ENCODE measurements at regions not wholly inside any gene's neighbourhood (a gene's known extent, or its start where the extent isn't known, plus 50 kb on each side); places are given as distances from the start of the nearest gene placed in this dataset.

- CTCF ChIA-PET = no interaction called here
- H3K4me1 ChIP-seq (ENCODE audit: control insufficient read depth, insufficient read depth, low read length) = no peaks in the 10 kb centered on the region
- TF ChIP-seq ZNF404 (tag by site-specific recombination; IDR thresholded peaks at IDR 0.05) = no peak
- TF ChIP-seq ZNF677 (tag by site-specific recombination; IDR thresholded peaks at IDR 0.05) = no peak
- TF ChIP-seq ZNF660 (tag by site-specific recombination; IDR thresholded peaks at IDR 0.05) = no peak
- no peak for TF ChIP-seq REPIN1 (tag by site-specific recombination; IDR thresholded peaks at IDR 0.05; ENCODE audit: low read depth)
- TF ChIP-seq ZNF521 (tag by site-specific recombination; IDR thresholded peaks at IDR 0.05) = no peak
- no peak for TF ChIP-seq CTCF (tag by site-specific recombination; IDR thresholded peaks at IDR 0.05)
- no peak for TF ChIP-seq OSR2 (tag by site-specific recombination; IDR thresholded peaks at IDR 0.05)
- no peak for TF ChIP-seq ZNF248 (tag by site-specific recombination; IDR thresholded peaks at IDR 0.05)
- no peak for TF ChIP-seq PRDM1 (tag by site-specific recombination; IDR thresholded peaks at IDR 0.05)
- no peak for TF ChIP-seq HOXA7 (CRISPR knock-in tag; IDR thresholded peaks at IDR 0.05; ENCODE audit: borderline replicate concordance)
- TF ChIP-seq TRIM28 (IDR thresholded peaks at IDR 0.05; ENCODE audit: borderline replicate concordance, low read length) = no peak
- TF ChIP-seq KLF8 (tag by site-specific recombination; IDR thresholded peaks at IDR 0.05) = no peak
- TF ChIP-seq ZNF23 (tag by site-specific recombination; IDR thresholded peaks at IDR 0.05; ENCODE audit: borderline replicate concordance) = no peak
- no peak for TF ChIP-seq ZBTB17 (tag by site-specific recombination; IDR thresholded peaks at IDR 0.05)
- TF ChIP-seq ZNF473 (tag by site-specific recombination; IDR thresholded peaks at IDR 0.05) = no peak
- no peak for TF ChIP-seq MZF1 (tag by site-specific recombination; IDR thresholded peaks at IDR 0.05; ENCODE audit: borderline replicate concordance)
- no peaks in the 10 kb centered on the region for H3K9me3 ChIP-seq (ENCODE audit: control insufficient read depth, insufficient read depth, low read depth, low read length)
- H3K27ac ChIP-seq (ENCODE audit: extremely low read depth, low read depth, low read length) = no peak overlapping the region
- POLR2A ChIA-PET = no interaction called here
- no peak overlapping the region for H3K4me3 ChIP-seq (ENCODE audit: low read depth, low read length)
- H3K36me3 ChIP-seq (ENCODE audit: control insufficient read depth in 2 of 2, insufficient read depth in 1 of 2, low read length in 2 of 2) = no peaks in the 10 kb centered on the region
Measured at GRCh38 chr13:90803210-90803609, 544.3 kb upstream of the MIR17HG start.

DNA sequence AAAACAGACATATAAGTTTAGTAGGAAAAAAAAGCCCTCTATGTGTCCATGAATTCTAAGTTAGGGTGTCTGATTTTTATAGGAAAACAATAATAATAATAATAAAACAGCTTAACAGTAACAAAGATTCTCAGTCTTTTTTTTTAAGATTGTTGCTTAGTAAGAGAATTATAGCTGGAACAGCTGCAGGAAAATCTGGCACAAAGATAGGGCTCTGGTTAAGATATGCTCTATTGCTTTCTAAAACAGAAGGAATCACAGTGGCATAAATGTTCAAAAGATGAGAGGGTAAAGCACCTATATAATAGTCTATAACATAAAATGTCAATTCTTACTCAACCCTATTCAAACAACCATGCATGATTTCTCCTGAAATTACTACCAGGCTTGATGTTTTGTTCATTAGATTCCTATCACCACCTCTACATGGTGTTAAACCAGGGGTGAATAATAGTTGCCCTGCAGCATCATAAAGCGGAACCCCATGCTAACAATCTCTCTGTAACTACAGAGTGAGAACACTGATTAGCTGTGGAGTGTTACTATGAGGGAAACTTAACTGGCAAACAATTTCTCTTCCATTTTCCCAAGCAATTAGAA is 541.4 kb upstream of the MIR17HG start:
- Histone ChIP-seq H3K9me3 (ENCODE audit: control insufficient read depth, insufficient read depth, low read depth, low read length) (no peaks in the 10 kb centered on the region), H3K4me1 (ENCODE audit: control insufficient read depth, insufficient read depth, low read length) (no peaks in the 10 kb centered on the region), H3K4me3 (ENCODE audit: low read depth, low read length) (no peak overlapping the region), H3K36me3 (ENCODE audit: control insufficient read depth in 2 of 2, insufficient read depth in 1 of 2, low read length in 2 of 2) (no peaks in the 10 kb centered on the region), H3K27ac (ENCODE audit: extremely low read depth, low read depth, low read length) (no peak overlapping the region)
- TF ChIP-seq ZNF621 (tag by site-specific recombination; IDR thresholded peaks at IDR 0.05) = no peak
- no peak for TF ChIP-seq ZNF623 (tag by site-specific recombination; IDR thresholded peaks at IDR 0.05)
- no peak for TF ChIP-seq CTCF (tag by site-specific recombination; IDR thresholded peaks at IDR 0.05)
- no peak for TF ChIP-seq MZF1 (tag by site-specific recombination; IDR thresholded peaks at IDR 0.05; ENCODE audit: borderline replicate concordance)
- TF ChIP-seq ZNF560 (tag by site-specific recombination; IDR thresholded peaks at IDR 0.05; ENCODE audit: borderline replicate concordance) = no peak
- TF ChIP-seq ELK4 (IDR thresholded peaks at IDR 0.05; ENCODE audit: borderline replicate concordance, low read depth, low read length) = no peak
- no peak for TF ChIP-seq ZNF335 (tag by site-specific recombination; conservative IDR thresholded peaks at IDR 0.05)
- TF ChIP-seq ZNF138 (tag by site-specific recombination; IDR thresholded peaks at IDR 0.05; ENCODE audit: borderline replicate concordance) = no peak
- TF ChIP-seq, protein P1, sequence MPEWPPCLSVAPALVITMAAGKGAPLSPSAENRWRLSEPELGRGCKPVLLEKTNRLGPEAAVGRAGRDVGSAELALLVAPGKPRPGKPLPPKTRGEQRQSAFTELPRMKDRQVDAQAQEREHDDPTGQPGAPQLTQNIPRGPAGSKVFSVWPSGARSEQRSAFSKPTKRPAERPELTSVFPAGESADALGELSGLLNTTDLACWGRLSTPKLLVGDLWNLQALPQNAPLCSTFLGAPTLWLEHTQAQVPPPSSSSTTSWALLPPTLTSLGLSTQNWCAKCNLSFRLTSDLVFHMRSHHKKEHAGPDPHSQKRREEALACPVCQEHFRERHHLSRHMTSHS (tag by site-specific recombination; IDR thresholded peaks at IDR 0.05) = no peak
- no peak for TF ChIP-seq ZNF248 (tag by site-specific recombination; IDR thresholded peaks at IDR 0.05)
- TF ChIP-seq, protein P2, sequence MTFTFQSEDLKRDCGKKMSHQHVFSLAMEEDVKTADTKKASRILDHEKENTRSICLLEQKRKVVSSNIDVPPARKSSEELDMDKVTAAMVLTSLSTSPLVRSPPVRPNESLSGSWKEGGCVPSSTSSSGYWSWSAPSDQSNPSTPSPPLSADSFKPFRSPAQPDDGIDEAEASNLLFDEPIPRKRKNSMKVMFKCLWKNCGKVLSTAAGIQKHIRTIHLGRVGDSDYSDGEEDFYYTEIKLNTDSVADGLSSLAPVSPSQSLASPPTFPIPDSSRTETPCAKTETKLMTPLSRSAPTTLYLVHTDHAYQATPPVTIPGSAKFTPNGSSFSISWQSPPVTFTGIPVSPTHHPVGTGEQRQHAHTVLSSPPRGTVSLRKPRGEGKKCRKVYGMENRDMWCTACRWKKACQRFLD (tag by site-specific recombination; IDR thresholded peaks at IDR 0.05) = no peak
- no peak for TF ChIP-seq ZNF692 (tag by site-specific recombination; IDR thresholded peaks at IDR 0.05)
- CTCF ChIA-PET = interaction anchor here (0.6 kb wide), 1 partner anchor 118 kb away, joined by 4 read pairs; no protein-coding TSS in a partner anchor
- POLR2A ChIA-PET = no interaction called here

Data from HEK293 (cell line).